ENCODE measurements at regions not wholly inside any gene's neighbourhood (a gene's known extent, or its start where the extent isn't known, plus 50 kb on each side); places are given as distances from the start of the nearest gene placed in this dataset.

GRCh38 chr2:103327966-103328365 is 566.1 kb downstream of the TMEM182 start:
- DNase-seq (ENCODE audit: low spot score), result no peak
- no peak for TF ChIP-seq CTCF (IDR thresholded peaks at IDR 0.05; ENCODE audit: extremely low read depth, insufficient read depth, missing control alignments)
- in situ Hi-C loops (cut with MboI; ENCODE audit: low pct_unique_long_range_greater_than_20kb, low sequenced_read_pairs, unreplicated experiment), result no loop called here

GRCh38 chr2:103335403-103335802 is 573.6 kb downstream of the TMEM182 start:
- in situ Hi-C loops (cut with MboI; ENCODE audit: low pct_unique_long_range_greater_than_20kb, low sequenced_read_pairs, unreplicated experiment), result no loop called here
- TF ChIP-seq CTCF (IDR thresholded peaks at IDR 0.05; ENCODE audit: extremely low read depth, insufficient read depth, missing control alignments), result no peak
- no peak for DNase-seq (ENCODE audit: low spot score)

- TF ChIP-seq CTCF (IDR thresholded peaks at IDR 0.05; ENCODE audit: extremely low read depth, insufficient read depth, missing control alignments), result no peak
- in situ Hi-C loops (cut with MboI; ENCODE audit: low pct_unique_long_range_greater_than_20kb, low sequenced_read_pairs, unreplicated experiment), result no loop called here
Measured at GRCh38 chr2:103338819-103339218, 577.0 kb downstream of the TMEM182 start.

GRCh38 chr2:103346780-103347179 is 584.9 kb downstream of the TMEM182 start:
- TF ChIP-seq CTCF (IDR thresholded peaks at IDR 0.05; ENCODE audit: extremely low read depth, insufficient read depth, missing control alignments), result no peak
- DNase-seq (ENCODE audit: low spot score), result no peak

More at GRCh38 chr2:103338819-103339218, 577.0 kb downstream of the TMEM182 start:
- DNase-seq (ENCODE audit: low spot score), result no peak

GRCh38 chr2:103353774-103354173 is 591.9 kb downstream of the TMEM182 start:
- no peak for TF ChIP-seq CTCF (IDR thresholded peaks at IDR 0.05; ENCODE audit: extremely low read depth, insufficient read depth, missing control alignments)

More at GRCh38 chr2:103346780-103347179, 584.9 kb downstream of the TMEM182 start:
- in situ Hi-C loops (cut with MboI; ENCODE audit: low pct_unique_long_range_greater_than_20kb, low sequenced_read_pairs, unreplicated experiment), result no loop called here

GRCh38 chr2:103355287-103355686 is 593.5 kb downstream of the TMEM182 start:
- TF ChIP-seq CTCF (IDR thresholded peaks at IDR 0.05; ENCODE audit: extremely low read depth, insufficient read depth, missing control alignments), result no peak
- in situ Hi-C loops (cut with MboI; ENCODE audit: low pct_unique_long_range_greater_than_20kb, low sequenced_read_pairs, unreplicated experiment), result no loop called here
- no peak for DNase-seq (ENCODE audit: low spot score)

More at GRCh38 chr2:103353774-103354173, 591.9 kb downstream of the TMEM182 start:
- DNase-seq (ENCODE audit: low spot score), result no peak
- in situ Hi-C loops (cut with MboI; ENCODE audit: low pct_unique_long_range_greater_than_20kb, low sequenced_read_pairs, unreplicated experiment), result no loop called here

- no peak for DNase-seq (ENCODE audit: low spot score)
- no peak for TF ChIP-seq CTCF (IDR thresholded peaks at IDR 0.05; ENCODE audit: extremely low read depth, insufficient read depth, missing control alignments)
- in situ Hi-C loops (cut with MboI; ENCODE audit: low pct_unique_long_range_greater_than_20kb, low sequenced_read_pairs, unreplicated experiment), result no loop called here
Measured at GRCh38 chr2:103361712-103362111, 599.9 kb downstream of the TMEM182 start.

Data from GM13977 (cell line).